Naive thymus-derived CD4-positive, alpha-beta T cell (primary cell): ENCODE measurements at regions not wholly inside any gene's neighbourhood (a gene's known extent, or its start where the extent isn't known, plus 50 kb on each side); places are given as distances from the start of the nearest gene placed in this dataset.
"Not testable (repeated sequence)": the region's sequence is repeated elsewhere in the genome, so short reads cannot be mapped to it uniquely, and the experiment has no call there.

Source experiments
- ATAC-seq: fragments of 150-1000 bp; cut with Tn5 transposase; 2 replicates; pipeline ENCODE4 v1.10.0; 2021; ENCODE audit warnings: mild to moderate bottlenecking, moderate library complexity
- CTCF ChIA-PET: fragments of 350-600 bp; sonication (Branson Sonifier 250); formaldehyde crosslinking; loops from one replicate; lab custom pipeline; 2021; ENCODE audit warnings: antibody characterized with exemption; lab: Charles Lee
- POLR2A ChIA-PET: fragments of 350-600 bp; sonication (Branson Sonifier 250); formaldehyde crosslinking; loops from one replicate; lab custom pipeline; 2021; ENCODE audit warnings: antibody characterized with exemption, inconsistent platforms; lab: Charles Lee
- DNase-seq, 9 donors: peaks; one replicate each; pipeline versions ENCODE4 v3.0.0 to v3.0.0-alpha.2; 2020 to 2022; ENCODE audit warnings: mixed read lengths in 1 of 9
- H3K27ac ChIP-seq: one replicate; pipeline ENCODE4 v1.7.0; 2013; ENCODE audit warnings: mild to moderate bottlenecking, low read depth, low read length, moderate library complexity
- H3K27me3 ChIP-seq, 2 donors: one replicate each; pipeline ENCODE4 v1.7.0; 2013; ENCODE audit warnings: low read length in 2 of 2, mild to moderate bottlenecking in 2 of 2, moderate library complexity in 2 of 2; ENCODE audit not compliant: control insufficient read depth in 2 of 2, insufficient read depth in 2 of 2
- H3K36me3 ChIP-seq, 3 experiments: 1 replicate in 2 of 3; 2 replicates in 1 of 3; pipeline ENCODE4 v1.7.0; 2013; ENCODE audit warnings: low read length in 3 of 3, mild to moderate bottlenecking in 3 of 3, moderate library complexity in 1 of 3; ENCODE audit not compliant: insufficient read depth in 3 of 3, control insufficient read depth in 2 of 3
- H3K4me1 ChIP-seq, 2 donors: one replicate each; pipeline ENCODE4 v1.7.0; 2013; ENCODE audit warnings: low read length in 2 of 2, mild to moderate bottlenecking in 2 of 2, moderate library complexity in 1 of 2; ENCODE audit not compliant: control insufficient read depth in 2 of 2, insufficient read depth in 2 of 2
- H3K4me3 ChIP-seq: 2 replicates; pipeline ENCODE4 v1.7.0; 2013; ENCODE audit warnings: mild to moderate bottlenecking, low read length
- H3K9me3 ChIP-seq, 3 experiments: 1 replicate in 2 of 3; 2 replicates in 1 of 3; pipeline ENCODE4 v1.7.0; 2013; ENCODE audit warnings: low read length in 3 of 3; ENCODE audit not compliant: control insufficient read depth in 2 of 3
- H3K27ac Mint-ChIP-seq, 9 donors: one replicate each; pipeline ENCODE4 v1.8.0; 2020 to 2022; ENCODE audit warnings: mixed read lengths in 9 of 9, mild to moderate bottlenecking in 8 of 9, moderate library complexity in 5 of 9, inconsistent platforms in 2 of 9
- H3K27me3 Mint-ChIP-seq, 5 donors: one replicate each; pipeline ENCODE4 v1.8.0; 2021 to 2022; ENCODE audit warnings: mixed read lengths in 5 of 5, mild to moderate bottlenecking in 1 of 5
- H3K36me3 Mint-ChIP-seq, 5 donors: one replicate each; pipeline ENCODE4 v1.8.0; 2020 to 2022; ENCODE audit warnings: mixed read lengths in 5 of 5, mild to moderate bottlenecking in 3 of 5, inconsistent platforms in 1 of 5
- H3K4me1 Mint-ChIP-seq, 7 donors: one replicate each; pipeline ENCODE4 v1.8.0; 2020 to 2022; ENCODE audit warnings: mixed read lengths in 7 of 7, mild to moderate bottlenecking in 3 of 7, inconsistent platforms in 1 of 7
- H3K4me3 Mint-ChIP-seq, 10 donors: one replicate each; pipeline ENCODE4 v1.8.0; 2020 to 2022; ENCODE audit warnings: mild to moderate bottlenecking in 10 of 10, mixed read lengths in 10 of 10, moderate library complexity in 6 of 10, inconsistent platforms in 2 of 10
- H3K9me3 Mint-ChIP-seq, 11 donors: one replicate each; pipeline ENCODE4 v1.8.0; 2020 to 2022; ENCODE audit warnings: mixed read lengths in 11 of 11, mild to moderate bottlenecking in 4 of 11, inconsistent platforms in 1 of 11, moderate library complexity in 1 of 11
- intact Hi-C, 2 donors: fragments of 100-400 bp; cut with micrococcal nuclease; formaldehyde crosslinking; loops; one replicate each; pipeline ENCODE4 v1.15.1; 2023

GRCh38 chr10:64810046-64810445 lies 1288.8 kb downstream of the REEP3 start:
- ATAC-seq, H3K27me3 ChIP-seq, H3K4me3 Mint-ChIP-seq, intact Hi-C loops, H3K27ac Mint-ChIP-seq, H3K27me3 Mint-ChIP-seq, H3K36me3 ChIP-seq, H3K9me3 ChIP-seq, DNase-seq, H3K36me3 Mint-ChIP-seq, H3K4me1 Mint-ChIP-seq, H3K9me3 Mint-ChIP-seq, H3K4me1 ChIP-seq, H3K27ac ChIP-seq, CTCF ChIA-PET, POLR2A ChIA-PET, H3K4me3 ChIP-seq: not testable (repeated sequence)

GRCh38 chr10:64813391-64813790 lies 1292.2 kb downstream of the REEP3 start:
- no peaks in the 10 kb centered on the region for H3K36me3 ChIP-seq
- no peak overlapping the region for H3K4me3 Mint-ChIP-seq
- intact Hi-C loops = no loop called here
- no peak overlapping the region for H3K4me3 ChIP-seq
- no peaks in the 10 kb centered on the region for H3K4me1 ChIP-seq
- H3K27me3 ChIP-seq = no peaks in the 10 kb centered on the region
- H3K9me3 ChIP-seq = peaks cover 0 to 10% (median 0%) of the 10 kb centered on the region in 3 experiments
- no peak overlapping the region for H3K27ac Mint-ChIP-seq
- H3K9me3 Mint-ChIP-seq = peaks cover 0 to 8% (median 4%) of the 10 kb centered on the region in 11 donors
- POLR2A ChIA-PET = no interaction called here
- no peaks in the 10 kb centered on the region for H3K27me3 Mint-ChIP-seq
- H3K4me1 Mint-ChIP-seq = no peaks in the 10 kb centered on the region
- H3K27ac ChIP-seq = no peak overlapping the region
- DNase-seq = no peak
- ATAC-seq = no peak
- CTCF ChIA-PET = no interaction called here
- no peaks in the 10 kb centered on the region for H3K36me3 Mint-ChIP-seq

- ChIA-PET POLR2A (no interaction called here), CTCF (no interaction called here)
- Histone ChIP-seq H3K9me3 (peaks cover 0 to 10% (median 0%) of the 10 kb centered on the region in 3 experiments), H3K27me3 (no peaks in the 10 kb centered on the region), H3K27ac (no peak overlapping the region), H3K4me3 (no peak overlapping the region), H3K4me1 (no peaks in the 10 kb centered on the region), H3K36me3 (no peaks in the 10 kb centered on the region)
- Mint-ChIP-seq H3K36me3 (no peaks in the 10 kb centered on the region), H3K27me3 (no peaks in the 10 kb centered on the region), H3K27ac (no peak overlapping the region), H3K4me3 (no peak overlapping the region), H3K4me1 (no peaks in the 10 kb centered on the region), H3K9me3 (peaks cover 0 to 8% (median 4%) of the 10 kb centered on the region in 11 donors)
- ATAC-seq (no peak), DNase-seq (no peak)
- intact Hi-C loops = no loop called here
Measured at GRCh38 chr10:64814201-64814600, 1293.0 kb downstream of the REEP3 start.

DNA sequence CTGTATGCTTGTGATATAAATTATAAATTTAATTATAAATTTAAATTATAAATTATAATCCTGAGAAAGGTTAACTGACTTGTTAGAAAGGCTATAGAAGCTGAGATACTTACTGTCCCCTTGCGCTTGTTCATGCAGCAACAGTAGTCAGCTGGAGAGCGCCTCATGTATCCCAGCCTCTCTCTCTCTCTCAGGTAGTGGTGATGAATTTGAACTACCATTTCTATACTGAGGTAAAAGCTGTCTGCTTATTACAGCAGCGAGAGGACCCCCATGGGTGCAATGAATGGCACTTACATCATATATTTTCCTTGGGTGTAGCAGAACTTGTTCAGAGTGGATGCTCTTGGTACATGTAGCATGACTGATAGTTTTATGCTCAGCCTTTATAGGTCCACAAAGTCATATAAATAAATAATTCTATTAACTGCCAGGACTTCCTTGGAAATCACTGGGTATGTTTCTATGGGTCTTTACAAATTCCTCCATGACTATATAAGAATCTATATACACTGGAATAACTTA lies 1308.7 kb downstream of the REEP3 start:
- DNase-seq (no peak), ATAC-seq (no peak)
- POLR2A ChIA-PET = no interaction called here
- H3K36me3 Mint-ChIP-seq = no peaks in the 10 kb centered on the region
- peaks cover 0 to 11% (median 4%) of the 10 kb centered on the region in 11 donors for H3K9me3 Mint-ChIP-seq
- H3K9me3 ChIP-seq = no peaks in the 10 kb centered on the region
- H3K27me3 ChIP-seq = no peaks in the 10 kb centered on the region
- H3K4me3 ChIP-seq = no peak overlapping the region
- no peak overlapping the region for H3K27ac ChIP-seq
- intact Hi-C loops = no loop called here
- no peak overlapping the region for H3K27ac Mint-ChIP-seq
- H3K27me3 Mint-ChIP-seq = no peaks in the 10 kb centered on the region
- no peaks in the 10 kb centered on the region for H3K4me1 Mint-ChIP-seq
- CTCF ChIA-PET = no interaction called here
- H3K4me1 ChIP-seq = no peaks in the 10 kb centered on the region
- no peak overlapping the region for H3K4me3 Mint-ChIP-seq
- H3K36me3 ChIP-seq = no peaks in the 10 kb centered on the region

DNA sequence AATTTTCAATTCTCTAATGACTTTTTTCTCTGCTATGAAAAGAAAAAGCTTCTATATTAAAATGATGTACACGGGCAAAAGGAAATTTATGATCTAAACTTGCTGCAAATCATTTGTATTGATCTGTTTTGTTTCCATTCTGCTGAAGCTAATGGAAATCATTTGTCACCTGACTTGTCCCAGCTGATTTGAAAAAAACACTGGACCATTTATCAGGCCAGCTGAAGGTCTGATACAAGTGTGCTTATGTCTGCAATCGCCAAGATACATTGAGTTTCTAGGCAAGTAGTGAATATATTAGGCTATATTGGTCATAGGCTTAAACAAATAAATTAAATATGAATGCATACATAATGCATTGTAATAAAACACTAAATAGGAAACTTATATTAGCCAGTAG lies 1309.7 kb downstream of the REEP3 start:
- Mint-ChIP-seq H3K36me3 (no peaks in the 10 kb centered on the region), H3K27me3 (no peaks in the 10 kb centered on the region), H3K9me3 (peaks cover 0 to 11% (median 4%) of the 10 kb centered on the region in 11 donors), H3K4me3 (no peak overlapping the region), H3K4me1 (no peaks in the 10 kb centered on the region), H3K27ac (no peak overlapping the region)
- Histone ChIP-seq H3K9me3 (no peaks in the 10 kb centered on the region), H3K36me3 (no peaks in the 10 kb centered on the region), H3K27me3 (no peaks in the 10 kb centered on the region), H3K27ac (no peak overlapping the region), H3K4me1 (no peaks in the 10 kb centered on the region), H3K4me3 (no peak overlapping the region)
- ATAC-seq = no peak
- CTCF ChIA-PET = no interaction called here
- intact Hi-C loops = no loop called here
- no peak for DNase-seq
- POLR2A ChIA-PET = no interaction called here

DNA sequence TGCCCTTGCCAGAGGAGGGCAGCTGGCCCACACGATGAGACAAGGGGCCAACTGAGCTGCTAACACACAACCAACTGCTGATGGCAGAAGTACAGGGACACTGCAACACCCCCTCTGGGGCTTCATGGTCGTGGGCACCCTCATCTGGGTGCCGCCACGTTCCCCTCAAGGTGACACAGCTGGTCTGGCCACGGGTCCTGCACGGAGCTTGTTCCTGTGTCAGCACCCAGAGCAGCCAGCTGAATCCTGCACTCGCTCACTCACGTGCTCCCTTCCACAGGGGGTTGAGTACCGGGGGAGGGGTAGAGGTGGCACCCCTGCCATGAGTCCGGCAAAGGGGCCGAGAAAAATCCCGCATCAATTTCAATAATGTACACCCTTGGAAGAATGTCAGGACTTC lies 1319.1 kb downstream of the REEP3 start:
- Histone ChIP-seq H3K27ac (no peak overlapping the region), H3K4me3 (no peak overlapping the region), H3K4me1 (no peaks in the 10 kb centered on the region), H3K9me3 (no peaks in the 10 kb centered on the region), H3K27me3 (no peaks in the 10 kb centered on the region), H3K36me3 (no peaks in the 10 kb centered on the region)
- POLR2A ChIA-PET = no interaction called here
- Mint-ChIP-seq H3K36me3 (no peaks in the 10 kb centered on the region), H3K9me3 (peaks cover 0 to 13% (median 6%) of the 10 kb centered on the region in 11 donors), H3K27me3 (no peaks in the 10 kb centered on the region), H3K4me1 (no peaks in the 10 kb centered on the region), H3K4me3 (no peak overlapping the region), H3K27ac (no peak overlapping the region)
- CTCF ChIA-PET = no interaction called here
- intact Hi-C loops = no loop called here
- DNase-seq = no peak
- ATAC-seq = no peak

GRCh38 chr10:64846700-64847099 lies 1325.5 kb downstream of the REEP3 start:
- POLR2A ChIA-PET = no interaction called here
- no peaks in the 10 kb centered on the region for H3K27me3 ChIP-seq
- H3K9me3 ChIP-seq = no peaks in the 10 kb centered on the region
- H3K9me3 Mint-ChIP-seq = peaks cover 0 to 13% (median 0%) of the 10 kb centered on the region in 11 donors
- no peak overlapping the region for H3K4me3 ChIP-seq
- ATAC-seq (no peak), DNase-seq (no peak)
- no peaks in the 10 kb centered on the region for H3K4me1 ChIP-seq
- H3K27me3 Mint-ChIP-seq = no peaks in the 10 kb centered on the region
- H3K36me3 ChIP-seq = no peaks in the 10 kb centered on the region
- no peak overlapping the region for H3K4me3 Mint-ChIP-seq
- CTCF ChIA-PET = no interaction called here
- no peak overlapping the region for H3K27ac ChIP-seq
- intact Hi-C loops = no loop called here
- no peak overlapping the region for H3K27ac Mint-ChIP-seq
- no peaks in the 10 kb centered on the region for H3K36me3 Mint-ChIP-seq
- H3K4me1 Mint-ChIP-seq = no peaks in the 10 kb centered on the region
